HEK293 (cell line): ENCODE measurements at regions not wholly inside any gene's neighbourhood (a gene's known extent, or its start where the extent isn't known, plus 50 kb on each side); places are given as distances from the start of the nearest gene placed in this dataset.

Experiments used
- CTCF ChIA-PET: fragments of 350-600 bp; formaldehyde crosslinking; extraction: SDS; loops from one replicate; lab custom pipeline; 2021; ENCODE audit warnings: antibody characterized with exemption; lab: Yijun Ruan, JAX
- POLR2A ChIA-PET: fragments of 300-600 bp; formaldehyde crosslinking; extraction: SDS; loops from one replicate; lab custom pipeline; 2020; ENCODE audit warnings: antibody characterized with exemption, inconsistent platforms; lab: Yijun Ruan, JAX
- H3K27ac ChIP-seq: fragments of 200-500 bp; sonication (Bioruptor generic); 2 replicates; pipeline ENCODE4 v1.5.1; 2014; ENCODE audit warnings: low read depth, low read length, control low read depth, inconsistent platforms; ENCODE audit errors: extremely low read depth
- H3K36me3 ChIP-seq, 2 experiments: fragments of 200-500 bp in 1 of 2; sonication (Bioruptor generic) in 1 of 2; 1 replicate in 1 of 2; 2 replicates in 1 of 2; pipeline ENCODE4 v1.5.1; 2014 to 2017; ENCODE audit warnings: inconsistent platforms in 2 of 2, low read length in 2 of 2; ENCODE audit not compliant: control insufficient read depth in 2 of 2, insufficient read depth in 1 of 2
- H3K4me1 ChIP-seq: fragments of 200-500 bp; sonication (Bioruptor generic); 2 replicates; pipeline ENCODE4 v1.5.1; 2014; ENCODE audit warnings: mild to moderate bottlenecking, low read length, inconsistent platforms; ENCODE audit not compliant: control insufficient read depth, insufficient read depth
- H3K4me3 ChIP-seq: 2 replicates; pipeline ENCODE4 v1.5.1; 2011; ENCODE audit warnings: low read depth, mild to moderate bottlenecking, control low read depth, low read length, moderate library complexity
- H3K9me3 ChIP-seq: fragments of 200-500 bp; sonication (Bioruptor generic); 2 replicates; pipeline ENCODE4 v1.5.1; 2014; ENCODE audit warnings: low read depth, low read length, inconsistent platforms; ENCODE audit not compliant: control insufficient read depth, insufficient read depth
- KLF7 ChIP-seq: fragments of 450-650 bp; formaldehyde crosslinking; IDR thresholded peaks from 2 replicates; pipeline ENCODE4 v1.5.1; 2016; ENCODE audit warnings: missing biosample characterization, missing genetic modification characterization, borderline replicate concordance
- REPIN1 ChIP-seq: fragments of 450-650 bp; formaldehyde crosslinking; IDR thresholded peaks from 2 replicates; pipeline ENCODE4 v1.5.1; 2017; ENCODE audit warnings: missing biosample characterization, missing genetic modification characterization, low read depth
- ZBTB44 ChIP-seq: fragments of 450-650 bp; IDR thresholded peaks from 2 replicates; pipeline ENCODE4 v1.5.1; 2018; ENCODE audit warnings: missing biosample characterization, mild to moderate bottlenecking, missing genetic modification characterization
- ZBTB48 ChIP-seq: fragments of 450-650 bp; formaldehyde crosslinking; IDR thresholded peaks from 2 replicates; pipeline ENCODE4 v1.5.1; 2016; ENCODE audit warnings: missing biosample characterization, missing genetic modification characterization
- ZBTB6 ChIP-seq: fragments of 450-650 bp; formaldehyde crosslinking; IDR thresholded peaks from 2 replicates; pipeline ENCODE4 v1.5.1; 2017; ENCODE audit warnings: missing biosample characterization, missing genetic modification characterization
- ZBTB7A ChIP-seq: fragments of 450-650 bp; formaldehyde crosslinking; IDR thresholded peaks from 2 replicates; pipeline ENCODE4 v1.5.1; 2016; ENCODE audit warnings: low read depth, missing biosample characterization, missing genetic modification characterization
- ZNF132 ChIP-seq: fragments of 450-650 bp; formaldehyde crosslinking; IDR thresholded peaks from 2 replicates; pipeline ENCODE4 v1.5.1; 2017; ENCODE audit warnings: missing biosample characterization, missing genetic modification characterization, borderline replicate concordance
- ZNF133 ChIP-seq: fragments of 450-650 bp; formaldehyde crosslinking; IDR thresholded peaks from 2 replicates; pipeline ENCODE4 v1.5.1; 2016; ENCODE audit warnings: missing biosample characterization, missing genetic modification characterization
- ZNF174 ChIP-seq: fragments of 450-650 bp; formaldehyde crosslinking; IDR thresholded peaks from 2 replicates; pipeline ENCODE4 v1.5.0; 2017; ENCODE audit warnings: missing biosample characterization, mild to moderate bottlenecking, missing genetic modification characterization
- ZNF211 ChIP-seq: fragments of 450-650 bp; formaldehyde crosslinking; IDR thresholded peaks from 2 replicates; pipeline ENCODE4 v1.5.1; 2016; ENCODE audit warnings: low read depth, missing biosample characterization, missing genetic modification characterization
- ZNF239 ChIP-seq: fragments of 450-650 bp; formaldehyde crosslinking; IDR thresholded peaks from 2 replicates; pipeline ENCODE4 v1.5.1; 2016; ENCODE audit warnings: missing biosample characterization, missing genetic modification characterization
- ZNF311 ChIP-seq: fragments of 450-650 bp; formaldehyde crosslinking; IDR thresholded peaks from 2 replicates; pipeline ENCODE4 v1.5.1; 2017; ENCODE audit warnings: missing biosample characterization, missing genetic modification characterization, borderline replicate concordance
- ZNF366 ChIP-seq: fragments of 450-650 bp; formaldehyde crosslinking; conservative IDR thresholded peaks from 2 replicates; pipeline ENCODE4 v1.5.1; 2016; ENCODE audit warnings: missing biosample characterization, missing genetic modification characterization
- ZNF501 ChIP-seq: fragments of 450-650 bp; formaldehyde crosslinking; IDR thresholded peaks from 2 replicates; pipeline ENCODE4 v1.5.1; 2016; ENCODE audit warnings: missing biosample characterization, missing genetic modification characterization
- ZNF600 ChIP-seq: fragments of 450-650 bp; formaldehyde crosslinking; IDR thresholded peaks from 2 replicates; pipeline ENCODE4 v1.5.1; 2016; ENCODE audit warnings: missing biosample characterization, missing genetic modification characterization
- TF ChIP-seq, protein P1 (sequence below): fragments of 450-650 bp; formaldehyde crosslinking; IDR thresholded peaks from 2 replicates; pipeline ENCODE4 v1.5.1; 2016; ENCODE audit warnings: missing biosample characterization, missing genetic modification characterization
- TF ChIP-seq, protein P2 (sequence below): fragments of 450-650 bp; formaldehyde crosslinking; IDR thresholded peaks from 2 replicates; pipeline ENCODE4 v1.5.1; 2017; ENCODE audit warnings: missing biosample characterization, missing genetic modification characterization

DNA sequence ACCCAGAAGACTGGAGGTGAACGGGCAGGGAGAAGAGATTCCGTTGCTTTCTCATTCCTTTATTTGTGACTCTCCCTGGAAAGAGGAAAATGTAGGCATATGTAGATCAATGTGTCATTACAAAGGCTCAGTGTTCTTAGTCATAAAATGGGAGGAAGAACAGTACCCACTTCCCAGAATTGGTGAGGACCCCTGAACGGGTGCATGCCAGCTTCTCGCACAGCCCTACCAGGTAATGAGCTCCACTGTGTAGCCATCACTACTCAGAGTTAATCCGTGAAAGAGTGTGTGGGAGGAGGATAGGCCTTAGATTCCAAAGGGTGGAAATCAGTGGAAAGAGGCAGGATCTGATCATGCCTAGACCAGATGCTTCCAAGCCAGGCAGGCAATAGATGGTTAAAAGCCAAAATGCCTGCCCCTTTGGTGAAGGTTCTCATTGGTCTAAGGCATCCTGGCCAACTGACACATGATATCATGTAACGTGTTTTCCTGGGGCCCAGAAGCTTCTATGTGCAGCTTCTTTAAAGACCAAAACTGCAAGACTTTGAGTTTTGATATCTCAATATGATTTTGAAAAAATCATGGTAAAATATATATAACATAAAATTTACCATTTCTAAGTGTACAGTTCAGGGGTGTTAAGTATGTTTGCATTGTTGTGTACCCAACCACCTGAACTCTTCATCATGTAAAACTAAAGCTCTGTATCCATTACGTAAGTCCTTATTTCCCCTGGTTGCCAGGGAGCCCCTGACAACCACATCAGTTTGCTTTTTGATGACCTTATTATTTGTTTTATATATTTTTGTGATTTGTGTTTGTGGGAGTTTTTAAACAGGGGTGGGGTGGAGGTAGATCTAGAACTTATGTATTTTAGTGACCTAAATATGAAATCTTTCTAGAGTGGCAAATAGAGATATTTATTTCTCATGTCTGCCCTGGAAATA is 402.2 kb upstream of the CFAP20DC start (continued):
- TF ChIP-seq ZBTB44 (tag by site-specific recombination) (no peak), ZNF366 (tag by site-specific recombination) (no peak), REPIN1 (tag by site-specific recombination) (no peak)

GRCh38 chr3:59450946-59451763 is 401.3 kb upstream of the CFAP20DC start:
- Histone ChIP-seq H3K9me3 (no peaks in the 10 kb centered on the region), H3K36me3 (no peaks in the 10 kb centered on the region), H3K4me1 (peaks cover 16% of the 10 kb centered on the region), H3K27ac (no peak overlapping the region), H3K4me3 (no peak overlapping the region)
- TF ChIP-seq, protein P1, sequence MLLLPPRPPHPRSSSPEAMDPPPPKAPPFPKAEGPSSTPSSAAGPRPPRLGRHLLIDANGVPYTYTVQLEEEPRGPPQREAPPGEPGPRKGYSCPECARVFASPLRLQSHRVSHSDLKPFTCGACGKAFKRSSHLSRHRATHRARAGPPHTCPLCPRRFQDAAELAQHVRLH (tag by site-specific recombination), result no peak
- TF ChIP-seq ZBTB7A (tag by site-specific recombination) (no peak), ZNF174 (tag by site-specific recombination) (no peak), ZNF501 (tag by site-specific recombination) (no peak), ZNF239 (no peak), ZNF132 (no peak), ZNF311 (tag by site-specific recombination) (no peak), ZNF600 (no peak), ZBTB6 (tag by site-specific recombination) (no peak), KLF7 (no peak), ZNF211 (no peak), ZNF133 (tag by site-specific recombination) (no peak), ZBTB48 (tag by site-specific recombination) (no peak)
- TF ChIP-seq, protein P2, sequence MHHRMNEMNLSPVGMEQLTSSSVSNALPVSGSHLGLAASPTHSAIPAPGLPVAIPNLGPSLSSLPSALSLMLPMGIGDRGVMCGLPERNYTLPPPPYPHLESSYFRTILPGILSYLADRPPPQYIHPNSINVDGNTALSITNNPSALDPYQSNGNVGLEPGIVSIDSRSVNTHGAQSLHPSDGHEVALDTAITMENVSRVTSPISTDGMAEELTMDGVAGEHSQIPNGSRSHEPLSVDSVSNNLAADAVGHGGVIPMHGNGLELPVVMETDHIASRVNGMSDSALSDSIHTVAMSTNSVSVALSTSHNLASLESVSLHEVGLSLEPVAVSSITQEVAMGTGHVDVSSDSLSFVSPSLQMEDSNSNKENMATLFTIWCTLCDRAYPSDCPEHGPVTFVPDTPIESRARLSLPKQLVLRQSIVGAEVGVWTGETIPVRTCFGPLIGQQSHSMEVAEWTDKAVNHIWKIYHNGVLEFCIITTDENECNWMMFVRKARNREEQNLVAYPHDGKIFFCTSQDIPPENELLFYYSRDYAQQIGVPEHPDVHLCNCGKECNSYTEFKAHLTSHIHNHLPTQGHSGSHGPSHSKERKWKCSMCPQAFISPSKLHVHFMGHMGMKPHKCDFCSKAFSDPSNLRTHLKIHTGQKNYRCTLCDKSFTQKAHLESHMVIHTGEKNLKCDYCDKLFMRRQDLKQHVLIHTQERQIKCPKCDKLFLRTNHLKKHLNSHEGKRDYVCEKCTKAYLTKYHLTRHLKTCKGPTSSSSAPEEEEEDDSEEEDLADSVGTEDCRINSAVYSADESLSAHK, result no peak
- ChIA-PET CTCF (no interaction called here), POLR2A (no interaction called here)
